Mucosa of descending colon (tissue), 3 donors: ENCODE measurements at regions not wholly inside any gene's neighbourhood (a gene's known extent, or its start where the extent isn't known, plus 50 kb on each side); places are given as distances from the start of the nearest gene placed in this dataset.

Experiments used
- ATAC-seq: fragments of 200-7000 bp; cut with Tn5 transposase; one replicate; pipeline ENCODE4 v1.9.1; 2020; ENCODE audit warnings: mild to moderate bottlenecking, moderate library complexity
- DNase-seq, 3 donors: peaks; one replicate each; pipeline ENCODE4 v3.0.0-alpha.2; 2020
- H3K36me3 ChIP-seq: fragments of 200-600 bp; one replicate; pipeline ENCODE4 v1.8.0; 2021; ENCODE audit warnings: low read depth, mild to moderate bottlenecking
- H3K4me1 ChIP-seq: fragments of 200-600 bp; one replicate; pipeline ENCODE4 v1.8.0; 2021; ENCODE audit warnings: low read depth, mild to moderate bottlenecking
- H3K4me3 ChIP-seq: fragments of 200-600 bp; one replicate; pipeline ENCODE4 v1.8.0; 2021; ENCODE audit warnings: mild to moderate bottlenecking
- H3K9me3 ChIP-seq: fragments of 200-600 bp; one replicate; pipeline ENCODE4 v1.8.0; 2021; ENCODE audit warnings: mild to moderate bottlenecking
- CTCF ChIP-seq: fragments of 200-600 bp; IDR thresholded peaks from one replicate; pipeline ENCODE4 v1.8.0; 2022; ENCODE audit warnings: antibody characterized with exemption, mild to moderate bottlenecking
- intact Hi-C, 2 donors: fragments of 100-400 bp; cut with DNase I in 1 of 2; cut with micrococcal nuclease in 1 of 2; formaldehyde crosslinking; loops; one replicate each; pipeline versions ENCODE4 v1.11.0 to v1.11.1; 2022; cut with DNase I, micrococcal nuclease
- donor health status: DM: no; HTN: no; CAD: no; lungs with moderate emphysema.
- donor health status: DM: no; HTN: no; CAD: no.
- donor health status: DM: no; HTN: yes; CAD: no.

GRCh38 chr6:94289131-94289530 is 869.8 kb upstream of the EPHA7 start:
- no peak for TF ChIP-seq CTCF
- intact Hi-C loops: no loop called here
- Histone ChIP-seq H3K9me3 (no peaks in the 10 kb centered on the region), H3K4me1 (no peaks in the 10 kb centered on the region), H3K36me3 (no peaks in the 10 kb centered on the region), H3K4me3 (no peak overlapping the region)
- ATAC-seq: no peak
- no peak for DNase-seq

- intact Hi-C loops: no loop called here
- Histone ChIP-seq H3K4me3 (no peak overlapping the region), H3K4me1 (no peaks in the 10 kb centered on the region), H3K36me3 (no peaks in the 10 kb centered on the region), H3K9me3 (no peaks in the 10 kb centered on the region)
- no peak for TF ChIP-seq CTCF
- no peak for DNase-seq
- no peak for ATAC-seq
Measured at GRCh38 chr6:94278146-94278545, 858.8 kb upstream of the EPHA7 start.

GRCh38 chr6:94272327-94272726 is 853.0 kb upstream of the EPHA7 start:
- DNase-seq (no peak), ATAC-seq (no peak)
- no peaks in the 10 kb centered on the region for H3K36me3 ChIP-seq
- no peak for TF ChIP-seq CTCF
- H3K4me1 ChIP-seq: no peaks in the 10 kb centered on the region
- intact Hi-C loops: no loop called here
- no peaks in the 10 kb centered on the region for H3K9me3 ChIP-seq
- H3K4me3 ChIP-seq: no peak overlapping the region

- intact Hi-C loops: no loop called here
- DNase-seq: no peak
Measured at GRCh38 chr6:94270091-94270948, 851.0 kb upstream of the EPHA7 start.

GRCh38 chr6:94269256-94269655 is 849.9 kb upstream of the EPHA7 start:
- DNase-seq (no peak), ATAC-seq (no peak)
- no peak overlapping the region for H3K4me3 ChIP-seq
- no peaks in the 10 kb centered on the region for H3K36me3 ChIP-seq
- no peaks in the 10 kb centered on the region for H3K9me3 ChIP-seq
- no peaks in the 10 kb centered on the region for H3K4me1 ChIP-seq
- TF ChIP-seq CTCF: no peak
- intact Hi-C loops: no loop called here

More at GRCh38 chr6:94270091-94270948, 851.0 kb upstream of the EPHA7 start:
- no peak overlapping the region for H3K4me3 ChIP-seq
- no peaks in the 10 kb centered on the region for H3K9me3 ChIP-seq
- no peaks in the 10 kb centered on the region for H3K4me1 ChIP-seq
- TF ChIP-seq CTCF: no peak
- ATAC-seq: no peak
- H3K36me3 ChIP-seq: no peaks in the 10 kb centered on the region
